Neural crest cell (in vitro differentiated cells): ENCODE measurements at regions not wholly inside any gene's neighbourhood (a gene's known extent, or its start where the extent isn't known, plus 50 kb on each side); places are given as distances from the start of the nearest gene placed in this dataset.

Experiments used
- DNase-seq: peaks from one replicate; pipeline ENCODE4 v3.0.0; 2021; ENCODE audit warnings: low read depth, mixed read lengths, low spot score
- H3K27ac Mint-ChIP-seq: one replicate; pipeline ENCODE4 v1.8.0; 2021; ENCODE audit warnings: mild to moderate bottlenecking, mixed read lengths; ENCODE audit not compliant: unreplicated experiment
- H3K27me3 Mint-ChIP-seq: 2 replicates; pipeline ENCODE4 v1.8.0; 2021; ENCODE audit warnings: low read depth, mild to moderate bottlenecking, mixed read lengths
- H3K36me3 Mint-ChIP-seq: 2 replicates; pipeline ENCODE4 v1.8.0; 2021; ENCODE audit warnings: low read depth, mild to moderate bottlenecking, mixed read lengths
- H3K4me1 Mint-ChIP-seq: 2 replicates; pipeline ENCODE4 v1.8.0; 2021; ENCODE audit warnings: mixed read lengths
- H3K4me3 Mint-ChIP-seq: one replicate; pipeline ENCODE4 v1.8.0; 2021; ENCODE audit warnings: mild to moderate bottlenecking, mixed read lengths
- H3K9me3 Mint-ChIP-seq: 2 replicates; pipeline ENCODE4 v1.8.0; 2021; ENCODE audit warnings: mixed read lengths
- TF ChIP-seq, protein P1 (sequence below): fragments of 200-600 bp; sonication (generic); conservative IDR thresholded peaks from 2 replicates; pipeline ENCODE4 v1.5.0; 2021; ENCODE audit warnings: antibody characterized with exemption, mild to moderate bottlenecking

DNA sequence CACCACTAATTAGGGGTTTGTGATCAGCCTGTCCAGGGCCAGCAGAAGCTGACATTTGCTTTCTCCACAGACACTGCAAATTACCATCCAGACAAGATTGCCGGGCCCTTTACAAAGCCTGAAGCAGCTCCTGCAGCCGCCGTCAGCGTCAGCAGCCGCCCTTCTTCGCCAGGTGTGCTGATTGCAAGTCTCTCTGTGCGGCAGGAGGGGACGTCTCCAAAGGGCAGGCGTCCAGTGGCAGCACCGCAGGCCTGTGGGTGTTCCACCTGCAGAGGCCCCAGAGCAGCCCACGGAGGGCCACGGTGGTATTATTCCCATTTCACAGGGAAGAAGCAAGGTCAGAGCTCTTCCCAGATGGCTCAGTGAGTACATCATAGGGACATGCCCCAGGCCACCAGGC lies 108.0 kb upstream of the PPP1R26 start:
- Mint-ChIP-seq H3K27ac (no peak overlapping the region), H3K9me3 (no peaks in the 10 kb centered on the region), H3K27me3 (no peaks in the 10 kb centered on the region), H3K36me3 (no peaks in the 10 kb centered on the region), H3K4me1 (no peaks in the 10 kb centered on the region), H3K4me3 (no peak overlapping the region)
- TF ChIP-seq, protein P1, sequence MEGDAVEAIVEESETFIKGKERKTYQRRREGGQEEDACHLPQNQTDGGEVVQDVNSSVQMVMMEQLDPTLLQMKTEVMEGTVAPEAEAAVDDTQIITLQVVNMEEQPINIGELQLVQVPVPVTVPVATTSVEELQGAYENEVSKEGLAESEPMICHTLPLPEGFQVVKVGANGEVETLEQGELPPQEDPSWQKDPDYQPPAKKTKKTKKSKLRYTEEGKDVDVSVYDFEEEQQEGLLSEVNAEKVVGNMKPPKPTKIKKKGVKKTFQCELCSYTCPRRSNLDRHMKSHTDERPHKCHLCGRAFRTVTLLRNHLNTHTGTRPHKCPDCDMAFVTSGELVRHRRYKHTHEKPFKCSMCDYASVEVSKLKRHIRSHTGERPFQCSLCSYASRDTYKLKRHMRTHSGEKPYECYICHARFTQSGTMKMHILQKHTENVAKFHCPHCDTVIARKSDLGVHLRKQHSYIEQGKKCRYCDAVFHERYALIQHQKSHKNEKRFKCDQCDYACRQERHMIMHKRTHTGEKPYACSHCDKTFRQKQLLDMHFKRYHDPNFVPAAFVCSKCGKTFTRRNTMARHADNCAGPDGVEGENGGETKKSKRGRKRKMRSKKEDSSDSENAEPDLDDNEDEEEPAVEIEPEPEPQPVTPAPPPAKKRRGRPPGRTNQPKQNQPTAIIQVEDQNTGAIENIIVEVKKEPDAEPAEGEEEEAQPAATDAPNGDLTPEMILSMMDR: no peak
- no peak for DNase-seq

GRCh38 chr9:135372036-135372435 lies 107.5 kb upstream of the PPP1R26 start:
- Mint-ChIP-seq H3K27me3 (no peaks in the 10 kb centered on the region), H3K36me3 (no peaks in the 10 kb centered on the region), H3K4me1 (no peaks in the 10 kb centered on the region), H3K9me3 (no peaks in the 10 kb centered on the region), H3K4me3 (no peak overlapping the region), H3K27ac (no peak overlapping the region)
- DNase-seq: no peak
- TF ChIP-seq, protein P1: no peak

- no peak for DNase-seq
- Mint-ChIP-seq H3K4me3 (no peak overlapping the region), H3K27ac (no peak overlapping the region), H3K4me1 (no peaks in the 10 kb centered on the region), H3K9me3 (no peaks in the 10 kb centered on the region), H3K27me3 (no peaks in the 10 kb centered on the region), H3K36me3 (no peaks in the 10 kb centered on the region)
- TF ChIP-seq, protein P1: no peak
Observed at GRCh38 chr9:135372501-135373008, 107.0 kb upstream of the PPP1R26 start.

DNA sequence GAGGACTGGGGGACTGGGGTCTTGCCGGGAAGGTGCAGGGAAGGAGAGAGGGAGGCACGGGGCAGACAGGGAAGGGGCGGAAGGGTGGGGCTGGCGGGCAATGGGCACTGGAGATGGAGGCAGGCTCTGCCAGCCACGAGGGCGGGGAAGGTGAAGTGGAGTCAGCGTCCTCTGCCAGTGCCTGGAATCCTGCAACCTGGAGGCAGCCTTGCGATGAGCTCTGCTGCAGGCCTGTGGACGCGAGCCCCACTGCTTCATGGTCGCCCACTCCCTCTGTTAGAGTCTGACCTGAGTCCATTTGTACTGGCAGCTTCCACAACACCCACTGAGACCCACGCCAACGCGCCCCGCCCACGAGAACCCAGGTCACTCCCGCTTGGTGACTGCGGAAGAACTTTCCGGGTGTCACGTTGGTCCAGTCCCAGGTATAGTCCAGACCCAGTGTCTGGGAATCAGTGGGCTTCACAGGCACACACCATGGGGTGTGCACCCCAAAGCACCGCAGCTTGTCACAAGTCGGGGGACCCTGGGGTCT lies 106.4 kb upstream of the PPP1R26 start:
- TF ChIP-seq, protein P1: no peak
- Mint-ChIP-seq H3K4me1 (no peaks in the 10 kb centered on the region), H3K27me3 (no peaks in the 10 kb centered on the region), H3K27ac (no peak overlapping the region), H3K9me3 (no peaks in the 10 kb centered on the region), H3K36me3 (no peaks in the 10 kb centered on the region), H3K4me3 (no peak overlapping the region)
- DNase-seq: no peak

- H3K4me3 Mint-ChIP-seq: no peak overlapping the region
- no peak for DNase-seq
- H3K4me1 Mint-ChIP-seq: no peaks in the 10 kb centered on the region
- H3K36me3 Mint-ChIP-seq: no peaks in the 10 kb centered on the region
- no peaks in the 10 kb centered on the region for H3K9me3 Mint-ChIP-seq
- TF ChIP-seq, protein P1: no peak
- H3K27ac Mint-ChIP-seq: peak overlapping the region; percentile 37
- H3K27me3 Mint-ChIP-seq: no peaks in the 10 kb centered on the region
Observed at GRCh38 chr9:135373820-135374219, 105.8 kb upstream of the PPP1R26 start.
